ENCODE measurements at regions not wholly inside any gene's neighbourhood (a gene's known extent, or its start where the extent isn't known, plus 50 kb on each side); places are given as distances from the start of the nearest gene placed in this dataset.

DNA sequence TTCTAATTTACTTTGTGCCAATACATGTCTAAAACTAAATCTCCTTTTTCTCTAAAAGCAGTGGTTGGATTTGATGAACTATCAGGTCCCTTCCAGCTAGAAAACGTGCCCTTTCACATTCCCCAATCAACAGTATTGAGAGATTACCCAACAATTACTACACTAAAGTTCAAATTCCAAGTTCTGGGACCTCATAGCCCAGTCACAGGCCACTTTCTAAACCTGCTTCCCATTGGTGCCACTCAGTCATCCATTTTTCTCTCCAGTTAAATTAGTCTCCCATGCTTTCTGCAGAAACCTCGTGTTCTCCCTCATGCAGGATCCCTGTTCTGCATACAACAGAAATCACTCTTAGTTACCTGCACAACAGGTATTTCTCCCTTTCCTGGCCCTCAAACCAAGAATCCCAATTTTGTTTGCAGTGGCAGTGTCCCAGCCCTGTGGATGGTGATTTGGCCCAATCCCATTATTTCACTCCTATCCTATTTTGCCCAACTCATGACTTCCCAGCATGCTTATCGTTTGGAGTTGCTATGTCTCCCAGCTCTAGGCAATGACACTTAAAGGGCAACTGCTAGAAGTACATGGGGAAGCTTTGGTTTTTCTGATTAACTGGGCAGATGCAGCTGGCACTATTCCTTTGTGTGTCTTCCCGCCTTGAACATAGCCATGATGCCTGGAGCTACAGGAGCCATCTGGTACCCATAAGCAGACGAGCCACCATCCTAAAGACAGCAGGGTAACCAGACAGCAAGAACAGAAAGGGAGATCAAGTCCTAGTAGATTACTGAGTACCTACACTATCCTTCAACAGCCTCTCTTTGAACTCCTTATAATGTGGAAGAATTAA is 224.2 kb downstream of the MINAR1 start:
- TF ChIP-seq, protein P1, sequence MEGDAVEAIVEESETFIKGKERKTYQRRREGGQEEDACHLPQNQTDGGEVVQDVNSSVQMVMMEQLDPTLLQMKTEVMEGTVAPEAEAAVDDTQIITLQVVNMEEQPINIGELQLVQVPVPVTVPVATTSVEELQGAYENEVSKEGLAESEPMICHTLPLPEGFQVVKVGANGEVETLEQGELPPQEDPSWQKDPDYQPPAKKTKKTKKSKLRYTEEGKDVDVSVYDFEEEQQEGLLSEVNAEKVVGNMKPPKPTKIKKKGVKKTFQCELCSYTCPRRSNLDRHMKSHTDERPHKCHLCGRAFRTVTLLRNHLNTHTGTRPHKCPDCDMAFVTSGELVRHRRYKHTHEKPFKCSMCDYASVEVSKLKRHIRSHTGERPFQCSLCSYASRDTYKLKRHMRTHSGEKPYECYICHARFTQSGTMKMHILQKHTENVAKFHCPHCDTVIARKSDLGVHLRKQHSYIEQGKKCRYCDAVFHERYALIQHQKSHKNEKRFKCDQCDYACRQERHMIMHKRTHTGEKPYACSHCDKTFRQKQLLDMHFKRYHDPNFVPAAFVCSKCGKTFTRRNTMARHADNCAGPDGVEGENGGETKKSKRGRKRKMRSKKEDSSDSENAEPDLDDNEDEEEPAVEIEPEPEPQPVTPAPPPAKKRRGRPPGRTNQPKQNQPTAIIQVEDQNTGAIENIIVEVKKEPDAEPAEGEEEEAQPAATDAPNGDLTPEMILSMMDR (IDR thresholded peaks at IDR 0.05), result no peak
- TF ChIP-seq POLR2A (IDR thresholded peaks at IDR 0.05), result no peak
- TF ChIP-seq EP300 (IDR thresholded peaks at IDR 0.05), result no peak
